ENCODE measurements at regions not wholly inside any gene's neighbourhood (a gene's known extent, or its start where the extent isn't known, plus 50 kb on each side); places are given as distances from the start of the nearest gene placed in this dataset.

DNA sequence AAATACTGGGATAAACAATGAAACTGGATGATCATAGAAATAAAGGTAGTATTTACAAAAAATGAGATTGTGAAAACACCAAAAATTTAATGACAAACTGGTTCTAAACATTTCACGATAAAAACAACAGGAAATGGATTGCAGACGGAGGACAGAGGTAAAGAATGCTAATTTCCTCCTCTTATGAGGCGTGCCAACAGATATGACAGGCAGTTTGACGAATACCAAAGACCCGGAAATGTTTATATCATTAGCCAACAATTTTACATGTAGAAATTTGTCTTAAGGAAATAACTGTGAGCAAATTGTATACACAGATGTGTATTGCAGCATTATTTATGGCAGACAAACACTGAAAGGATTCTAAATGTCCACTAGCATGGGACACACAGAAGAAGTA lies 162.0 kb upstream of the MGMT start:
- H3F3A ChIP-seq (replicated peaks; ENCODE audit: insufficient read depth): no peaks in the 10 kb centered on the region
- 9% methylated on average over 5 of the region's 5 CpGs for WGBS (ENCODE audit: low lambda C conversion rate)
- H4K20me1 ChIP-seq (ENCODE audit: insufficient read depth): no peaks in the 10 kb centered on the region
- ChIA-PET CTCF (interaction anchor here (1.0 kb wide), 1 partner anchor 10 kb away, joined by 3 read pairs; no protein-coding TSS in a partner anchor), POLR2A (no interaction called here)
- no peak for DNase-seq
- peaks cover 0 to 9% of the 10 kb centered on the region in 2 experiments; a peak in 2 of 4 replicates for H3K4me1 ChIP-seq (ENCODE audit: control insufficient read depth in 1 of 2, insufficient read depth in 2 of 2, low read depth in 1 of 2, low read length in 1 of 2)
- no peak overlapping the region for H2AFZ ChIP-seq (ENCODE audit: low read depth)
- H3K9me2 ChIP-seq: no peaks in the 10 kb centered on the region
- H3K9me3 ChIP-seq: peaks cover 6% of the 10 kb centered on the region; the same call in 1 of the 2 replicates
- no peaks in the 10 kb centered on the region for H3K79me2 ChIP-seq (ENCODE audit: insufficient read depth)
- H3K36me3 ChIP-seq (replicated peaks in 1 of 2; ENCODE audit: control insufficient read depth in 1 of 2, insufficient read depth in 2 of 2, low read length in 1 of 2): no peaks in the 10 kb centered on the region
- H3K27ac ChIP-seq (ENCODE audit: low read depth in 2 of 2, low read length in 1 of 2): no peak overlapping the region
- no peaks in the 10 kb centered on the region for H3K27me3 ChIP-seq (ENCODE audit: insufficient read depth)
- no peak for TF ChIP-seq NRF1 (IDR thresholded peaks at IDR 0.05; ENCODE audit: low read depth, low read length)
- TF ChIP-seq REST (IDR thresholded peaks at IDR 0.05; ENCODE audit: low read depth, low read length): no peak
- TF ChIP-seq FOSL2 (IDR thresholded peaks at IDR 0.05; ENCODE audit: borderline replicate concordance, low read depth): no peak
- TF ChIP-seq FOXM1 (IDR thresholded peaks at IDR 0.05; ENCODE audit: low read depth): no peak
- TF ChIP-seq ELF1 (IDR thresholded peaks at IDR 0.05): no peak
- no peak for TF ChIP-seq GABPA (IDR thresholded peaks at IDR 0.05; ENCODE audit: low read depth)
- no peak overlapping the region for H3K9ac ChIP-seq
- no peak overlapping the region for H3K4me3 ChIP-seq (ENCODE audit: low read depth in 2 of 2, low read length in 1 of 2)
- H3K4me2 ChIP-seq: no peak overlapping the region

- CTCF ChIA-PET: no interaction called here
Measured at GRCh38 chr10:129307141-129307540, 159.9 kb upstream of the MGMT start.

More at GRCh38 chr10:129307141-129307540, 159.9 kb upstream of the MGMT start:
- peaks cover 3% of the 10 kb centered on the region; the same call in 1 of the 2 replicates for H3K9me3 ChIP-seq
- H3K4me3 ChIP-seq (ENCODE audit: low read depth in 2 of 2, low read length in 1 of 2): no peak overlapping the region; a peak in 1 of 4 replicates
- no peaks in the 10 kb centered on the region for H4K20me1 ChIP-seq (ENCODE audit: insufficient read depth)
- no peak for DNase-seq
- H3K79me2 ChIP-seq (ENCODE audit: insufficient read depth): no peaks in the 10 kb centered on the region
- no peak overlapping the region for H3K4me2 ChIP-seq
- H3K36me3 ChIP-seq (replicated peaks in 1 of 2; ENCODE audit: control insufficient read depth in 1 of 2, insufficient read depth in 2 of 2, low read length in 1 of 2): no peaks in the 10 kb centered on the region
- H3K27ac ChIP-seq (ENCODE audit: low read depth in 2 of 2, low read length in 1 of 2): no peak overlapping the region
- no peaks in the 10 kb centered on the region for H3K9me2 ChIP-seq
- TF ChIP-seq, protein P1, sequence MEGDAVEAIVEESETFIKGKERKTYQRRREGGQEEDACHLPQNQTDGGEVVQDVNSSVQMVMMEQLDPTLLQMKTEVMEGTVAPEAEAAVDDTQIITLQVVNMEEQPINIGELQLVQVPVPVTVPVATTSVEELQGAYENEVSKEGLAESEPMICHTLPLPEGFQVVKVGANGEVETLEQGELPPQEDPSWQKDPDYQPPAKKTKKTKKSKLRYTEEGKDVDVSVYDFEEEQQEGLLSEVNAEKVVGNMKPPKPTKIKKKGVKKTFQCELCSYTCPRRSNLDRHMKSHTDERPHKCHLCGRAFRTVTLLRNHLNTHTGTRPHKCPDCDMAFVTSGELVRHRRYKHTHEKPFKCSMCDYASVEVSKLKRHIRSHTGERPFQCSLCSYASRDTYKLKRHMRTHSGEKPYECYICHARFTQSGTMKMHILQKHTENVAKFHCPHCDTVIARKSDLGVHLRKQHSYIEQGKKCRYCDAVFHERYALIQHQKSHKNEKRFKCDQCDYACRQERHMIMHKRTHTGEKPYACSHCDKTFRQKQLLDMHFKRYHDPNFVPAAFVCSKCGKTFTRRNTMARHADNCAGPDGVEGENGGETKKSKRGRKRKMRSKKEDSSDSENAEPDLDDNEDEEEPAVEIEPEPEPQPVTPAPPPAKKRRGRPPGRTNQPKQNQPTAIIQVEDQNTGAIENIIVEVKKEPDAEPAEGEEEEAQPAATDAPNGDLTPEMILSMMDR (IDR thresholded peaks at IDR 0.05): no peak
- TF ChIP-seq MEF2A (IDR thresholded peaks at IDR 0.05; ENCODE audit: borderline replicate concordance, low read depth) (no peak), EP300 (IDR thresholded peaks at IDR 0.05; ENCODE audit: borderline replicate concordance in 1 of 2, low read depth in 1 of 2, low read length in 1 of 2) (no peak), NFIC (IDR thresholded peaks at IDR 0.05; ENCODE audit: borderline replicate concordance) (no peak), REST (IDR thresholded peaks at IDR 0.05; ENCODE audit: low read depth, low read length) (no peak), TCF12 (IDR thresholded peaks at IDR 0.05) (no peak), CHD2 (IDR thresholded peaks at IDR 0.05; ENCODE audit: low read length, partially characterized antibody) (no peak), FOXM1 (IDR thresholded peaks at IDR 0.05; ENCODE audit: low read depth) (no peak), RXRA (IDR thresholded peaks at IDR 0.05; ENCODE audit: borderline replicate concordance, low read depth) (no peak), TAF1 (IDR thresholded peaks at IDR 0.05; ENCODE audit: borderline replicate concordance, low read depth, low read length) (no peak), GATA2 (CRISPR knock-in tag; IDR thresholded peaks at IDR 0.05) (no peak)
- WGBS (ENCODE audit: low lambda C conversion rate): 43% methylated on average over 8 of the region's 8 CpGs
- H3K27me3 ChIP-seq (ENCODE audit: insufficient read depth): no peaks in the 10 kb centered on the region
- no peak overlapping the region for H2AFZ ChIP-seq (ENCODE audit: low read depth)
- H3K4me1 ChIP-seq (ENCODE audit: control insufficient read depth in 1 of 2, insufficient read depth in 2 of 2, low read depth in 1 of 2, low read length in 1 of 2): peaks cover 0 to 9% of the 10 kb centered on the region in 2 experiments; a peak in 2 of 4 replicates
- no peak overlapping the region for H3K9ac ChIP-seq
- POLR2A ChIA-PET: no interaction called here
- H3F3A ChIP-seq (replicated peaks; ENCODE audit: insufficient read depth): no peaks in the 10 kb centered on the region
